ENCODE measurements at regions not wholly inside any gene's neighbourhood (a gene's known extent, or its start where the extent isn't known, plus 50 kb on each side); places are given as distances from the start of the nearest gene placed in this dataset.
"Not testable (repeated sequence)": the region's sequence is repeated elsewhere in the genome, so short reads cannot be mapped to it uniquely, and the experiment has no call there.

DNA sequence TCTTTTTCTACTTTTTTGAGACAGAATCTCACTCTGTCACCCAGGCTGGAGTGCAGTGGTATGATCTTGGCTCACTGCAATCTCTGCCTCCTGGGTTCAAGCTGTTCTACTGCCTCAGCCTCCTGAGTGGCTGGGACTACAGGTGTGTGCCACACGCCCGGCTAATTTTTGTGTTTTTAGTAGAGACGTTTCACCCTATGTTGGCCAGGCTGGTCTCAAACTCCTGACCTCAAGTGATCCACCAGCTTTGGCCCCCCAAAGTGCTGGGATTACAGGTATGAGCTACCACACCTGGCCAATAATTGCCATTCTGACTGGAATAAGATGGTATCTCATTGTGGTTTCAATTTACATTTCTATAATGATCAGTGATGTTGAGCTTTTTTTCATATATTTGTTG, 71.0 kb upstream of the RGPD5 start:
- not testable (repeated sequence) for H2AFZ ChIP-seq (ENCODE audit: low read depth, low read length); H3K27ac ChIP-seq (ENCODE audit: low read length, poor library complexity, severe bottlenecking); H3K14ac ChIP-seq (ENCODE audit: low read length in 2 of 2); H3K4me1 ChIP-seq (ENCODE audit: control insufficient read depth, insufficient read depth, low read depth, low read length); H3K18ac ChIP-seq (ENCODE audit: low read depth in 1 of 2, low read length in 2 of 2); H3K9me3 ChIP-seq (ENCODE audit: control insufficient read depth, low read length); H3K4me2 ChIP-seq (ENCODE audit: low read length, poor library complexity, severe bottlenecking); H2AK5ac ChIP-seq (ENCODE audit: low read length, severe bottlenecking); H3K79me1 ChIP-seq (replicated peaks; ENCODE audit: low read length, poor library complexity, severe bottlenecking); H2BK12ac ChIP-seq (ENCODE audit: low read length in 2 of 2); H3K4me3 ChIP-seq (ENCODE audit: insufficient read depth in 1 of 2, low read depth in 1 of 2, low read length in 2 of 2); H4K8ac ChIP-seq (ENCODE audit: low read length); DNase-seq; H3K36me3 ChIP-seq (ENCODE audit: control insufficient read depth in 1 of 2, insufficient read depth in 2 of 2, low read depth in 1 of 2, low read length in 2 of 2); H2BK15ac ChIP-seq (ENCODE audit: low read depth, poor library complexity, severe bottlenecking); H3K23ac ChIP-seq (ENCODE audit: low read length in 2 of 2); H4K91ac ChIP-seq (ENCODE audit: low read length); H2BK5ac ChIP-seq (ENCODE audit: low read depth, low read length, poor library complexity, severe bottlenecking); H2BK120ac ChIP-seq (ENCODE audit: low read depth, low read length); H3K4ac ChIP-seq (ENCODE audit: low read depth in 1 of 2, low read length in 2 of 2); H3K9ac ChIP-seq (ENCODE audit: low read length)
- WGBS = 98% methylated on average over 3 of the region's 3 CpGs
- peaks cover 17 to 24% of the 10 kb centered on the region in 2 experiments for H3K27me3 ChIP-seq (ENCODE audit: control insufficient read depth in 1 of 2, insufficient read depth in 1 of 2, low read length in 2 of 2)

DNA sequence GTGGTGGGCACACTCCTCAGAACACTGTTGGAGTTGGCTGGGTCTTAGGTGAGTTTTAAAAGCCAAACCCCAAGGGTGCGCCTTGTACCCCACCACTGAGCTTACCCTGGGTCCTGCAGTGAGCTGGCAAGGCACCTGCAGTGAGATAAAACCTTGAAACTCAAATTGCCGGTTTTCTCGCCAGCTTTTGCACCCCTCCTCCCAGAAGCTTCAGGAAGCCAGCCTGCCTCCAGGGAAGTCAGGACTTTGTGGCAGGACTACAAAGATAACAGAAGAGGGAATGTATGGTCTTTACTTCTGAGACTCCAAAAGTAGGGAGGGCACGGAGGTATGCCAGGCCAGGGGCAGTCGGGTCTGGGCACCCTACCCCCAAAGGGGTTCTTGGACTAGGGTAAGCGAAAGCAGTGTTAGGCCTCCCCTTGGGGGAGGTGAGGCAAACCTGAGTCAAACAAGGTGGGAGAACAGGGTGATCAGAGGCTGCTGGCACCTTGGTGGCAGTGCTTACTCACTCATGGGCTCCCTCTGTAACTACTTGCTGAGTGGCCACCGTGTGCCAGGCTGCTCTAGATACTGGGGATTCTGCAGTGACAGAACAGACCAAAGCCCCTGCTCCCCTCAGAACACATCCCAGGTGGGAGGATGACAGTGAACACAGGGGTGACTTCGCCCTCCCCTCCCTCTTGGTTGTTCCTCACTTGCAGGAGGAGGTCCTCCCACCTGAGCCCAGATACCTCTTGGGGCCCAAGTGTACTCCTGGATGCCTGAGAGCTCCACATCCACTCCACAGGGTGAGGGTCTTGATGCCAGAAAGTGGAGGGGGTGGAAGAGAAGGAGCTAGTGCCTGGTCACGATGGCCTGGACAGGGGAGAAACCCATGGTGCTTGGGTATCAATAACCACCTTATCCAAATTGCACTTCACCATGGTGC, 69.3 kb upstream of the RGPD5 start:
- no peaks in the 10 kb centered on the region for H3K9me3 ChIP-seq (ENCODE audit: control insufficient read depth, low read length)
- 86% methylated on average over 8 of the region's 9 CpGs for WGBS

GRCh38 chr2:109726379-109727270, 67.5 kb upstream of the RGPD5 start:
- H2BK15ac ChIP-seq (ENCODE audit: low read depth, poor library complexity, severe bottlenecking) = no peak overlapping the region
- no peak overlapping the region for H2AK5ac ChIP-seq (ENCODE audit: low read length, severe bottlenecking)
- DNase-seq = no peak
- no peak overlapping the region for H3K14ac ChIP-seq (ENCODE audit: low read length in 2 of 2)
- H3K18ac ChIP-seq (ENCODE audit: low read depth in 1 of 2, low read length in 2 of 2) = no peak overlapping the region
- H3K9ac ChIP-seq (ENCODE audit: low read length) = no peak overlapping the region
- H4K8ac ChIP-seq (ENCODE audit: low read length) = no peak overlapping the region
- no peak overlapping the region for H2BK12ac ChIP-seq (ENCODE audit: low read length in 2 of 2)
- H2AFZ ChIP-seq (ENCODE audit: low read depth, low read length) = no peak overlapping the region
- H3K27ac ChIP-seq (ENCODE audit: low read length, poor library complexity, severe bottlenecking) = no peak overlapping the region
- no peaks in the 10 kb centered on the region for H3K9me3 ChIP-seq (ENCODE audit: control insufficient read depth, low read length)
- no peak overlapping the region for H2BK120ac ChIP-seq (ENCODE audit: low read depth, low read length)
- H3K4me2 ChIP-seq (ENCODE audit: low read length, poor library complexity, severe bottlenecking) = peak overlapping the region; percentile 67
- H3K4me3 ChIP-seq (ENCODE audit: insufficient read depth in 1 of 2, low read depth in 1 of 2, low read length in 2 of 2) = no peak overlapping the region
- peaks cover 17 to 22% of the 10 kb centered on the region in 2 experiments for H3K27me3 ChIP-seq (ENCODE audit: control insufficient read depth in 1 of 2, insufficient read depth in 1 of 2, low read length in 2 of 2)
- H3K79me1 ChIP-seq (replicated peaks; ENCODE audit: low read length, poor library complexity, severe bottlenecking) = no peaks in the 10 kb centered on the region
- no peaks in the 10 kb centered on the region for H3K36me3 ChIP-seq (ENCODE audit: control insufficient read depth in 1 of 2, insufficient read depth in 2 of 2, low read depth in 1 of 2, low read length in 2 of 2)
- H3K4ac ChIP-seq (ENCODE audit: low read depth in 1 of 2, low read length in 2 of 2) = no peak overlapping the region
- peaks cover 7% of the 10 kb centered on the region for H3K4me1 ChIP-seq (ENCODE audit: control insufficient read depth, insufficient read depth, low read depth, low read length)
- H3K23ac ChIP-seq (ENCODE audit: low read length in 2 of 2) = no peak overlapping the region
- H2BK5ac ChIP-seq (ENCODE audit: low read depth, low read length, poor library complexity, severe bottlenecking) = no peak overlapping the region
- WGBS = 85% methylated on average over 14 of the region's 16 CpGs
- H4K91ac ChIP-seq (ENCODE audit: low read length) = no peak overlapping the region

More for the DNA sequence above, 69.3 kb upstream of the RGPD5 start:
- Histone ChIP-seq H3K18ac (ENCODE audit: low read depth in 1 of 2, low read length in 2 of 2) (no peak overlapping the region), H4K91ac (ENCODE audit: low read length) (no peak overlapping the region), H2BK15ac (ENCODE audit: low read depth, poor library complexity, severe bottlenecking) (no peak overlapping the region), H3K4me3 (ENCODE audit: insufficient read depth in 1 of 2, low read depth in 1 of 2, low read length in 2 of 2) (no peak overlapping the region), H3K4me1 (ENCODE audit: control insufficient read depth, insufficient read depth, low read depth, low read length) (peaks cover 7% of the 10 kb centered on the region), H2BK5ac (ENCODE audit: low read depth, low read length, poor library complexity, severe bottlenecking) (no peak overlapping the region), H2BK120ac (ENCODE audit: low read depth, low read length) (no peak overlapping the region), H3K4ac (ENCODE audit: low read depth in 1 of 2, low read length in 2 of 2) (no peak overlapping the region), H3K36me3 (ENCODE audit: control insufficient read depth in 1 of 2, insufficient read depth in 2 of 2, low read depth in 1 of 2, low read length in 2 of 2) (no peaks in the 10 kb centered on the region), H3K23ac (ENCODE audit: low read length in 2 of 2) (no peak overlapping the region), H2AFZ (ENCODE audit: low read depth, low read length) (no peak overlapping the region), H2AK5ac (ENCODE audit: low read length, severe bottlenecking) (no peak overlapping the region), H3K27ac (ENCODE audit: low read length, poor library complexity, severe bottlenecking) (no peak overlapping the region), H3K14ac (ENCODE audit: low read length in 2 of 2) (no peak overlapping the region), H2BK12ac (ENCODE audit: low read length in 2 of 2) (no peak overlapping the region), H3K27me3 (ENCODE audit: control insufficient read depth in 1 of 2, insufficient read depth in 1 of 2, low read length in 2 of 2) (peaks cover 17 to 24% of the 10 kb centered on the region in 2 experiments), H3K79me1 (replicated peaks; ENCODE audit: low read length, poor library complexity, severe bottlenecking) (no peaks in the 10 kb centered on the region), H3K9ac (ENCODE audit: low read length) (no peak overlapping the region), H4K8ac (ENCODE audit: low read length) (no peak overlapping the region), H3K4me2 (ENCODE audit: low read length, poor library complexity, severe bottlenecking) (no peak overlapping the region)
- no peak for DNase-seq

DNA sequence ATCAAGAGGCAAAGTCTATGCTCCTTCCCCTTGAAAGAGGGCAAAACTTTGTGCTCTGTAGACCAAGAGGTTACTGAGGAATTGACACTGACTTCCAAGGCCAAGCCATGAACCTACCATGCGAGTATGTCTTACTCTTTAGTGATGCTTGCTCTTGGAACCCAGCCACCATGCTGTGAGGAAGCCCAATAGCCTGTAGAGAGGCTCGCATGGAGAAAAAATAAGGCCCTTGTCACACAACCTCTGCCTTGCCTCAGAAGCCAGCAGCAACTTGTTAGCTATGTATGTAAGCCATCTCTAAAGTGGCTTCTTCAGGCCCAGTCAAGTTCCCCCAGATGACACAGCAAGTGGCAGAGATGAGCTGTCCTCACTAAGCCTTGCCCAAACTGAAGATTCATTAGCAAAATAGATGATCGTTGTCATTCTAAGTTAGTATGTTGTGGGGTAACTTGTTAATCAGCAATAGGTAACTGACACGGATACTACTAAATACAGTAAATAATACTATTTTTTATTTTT, 66.1 kb upstream of the RGPD5 start:
- 95% methylated on average over 2 of the region's 4 CpGs for WGBS
- no peak overlapping the region for H2BK12ac ChIP-seq (ENCODE audit: low read length in 2 of 2)
- no peak for DNase-seq

More for the DNA sequence above, 66.1 kb upstream of the RGPD5 start:
- H3K79me1 ChIP-seq (replicated peaks; ENCODE audit: low read length, poor library complexity, severe bottlenecking) = no peaks in the 10 kb centered on the region
- H2AK5ac ChIP-seq (ENCODE audit: low read length, severe bottlenecking) = no peak overlapping the region
- H3K4me1 ChIP-seq (ENCODE audit: control insufficient read depth, insufficient read depth, low read depth, low read length) = peaks cover 7% of the 10 kb centered on the region
- no peaks in the 10 kb centered on the region for H3K36me3 ChIP-seq (ENCODE audit: control insufficient read depth in 1 of 2, insufficient read depth in 2 of 2, low read depth in 1 of 2, low read length in 2 of 2)
- no peak overlapping the region for H2AFZ ChIP-seq (ENCODE audit: low read depth, low read length)
- H4K91ac ChIP-seq (ENCODE audit: low read length) = no peak overlapping the region
- no peak overlapping the region for H3K23ac ChIP-seq (ENCODE audit: low read length in 2 of 2)
- H3K27me3 ChIP-seq (ENCODE audit: control insufficient read depth in 1 of 2, insufficient read depth in 1 of 2, low read length in 2 of 2) = peaks cover 13 to 14% of the 10 kb centered on the region in 2 experiments
- H3K18ac ChIP-seq (ENCODE audit: low read depth in 1 of 2, low read length in 2 of 2) = no peak overlapping the region
- no peak overlapping the region for H3K14ac ChIP-seq (ENCODE audit: low read length in 2 of 2)
- H3K9me3 ChIP-seq (ENCODE audit: control insufficient read depth, low read length) = no peaks in the 10 kb centered on the region
- H2BK5ac ChIP-seq (ENCODE audit: low read depth, low read length, poor library complexity, severe bottlenecking) = no peak overlapping the region
- no peak overlapping the region for H3K4me3 ChIP-seq (ENCODE audit: insufficient read depth in 1 of 2, low read depth in 1 of 2, low read length in 2 of 2)
- no peak overlapping the region for H3K9ac ChIP-seq (ENCODE audit: low read length)
- no peak overlapping the region for H2BK15ac ChIP-seq (ENCODE audit: low read depth, poor library complexity, severe bottlenecking)
- H3K27ac ChIP-seq (ENCODE audit: low read length, poor library complexity, severe bottlenecking) = no peak overlapping the region
- no peak overlapping the region for H2BK120ac ChIP-seq (ENCODE audit: low read depth, low read length)
- no peak overlapping the region for H3K4ac ChIP-seq (ENCODE audit: low read depth in 1 of 2, low read length in 2 of 2)
- H4K8ac ChIP-seq (ENCODE audit: low read length) = no peak overlapping the region
- no peak overlapping the region for H3K4me2 ChIP-seq (ENCODE audit: low read length, poor library complexity, severe bottlenecking)
